ENCODE measurements at regions not wholly inside any gene's neighbourhood (a gene's known extent, or its start where the extent isn't known, plus 50 kb on each side); places are given as distances from the start of the nearest gene placed in this dataset.

GRCh38 chr18:78883501-78883900 is 96.1 kb upstream of the SALL3 start:
- H3K9me3 ChIP-seq (ENCODE audit: insufficient read depth, low read length), result 0 out of 2 replicates have a peak, but pooled peaks cover 5% of the 10 kb centered on the region
- TF ChIP-seq CTCF (IDR thresholded peaks at IDR 0.05; ENCODE audit: low read depth, low read length), result no peak
- TF ChIP-seq EZH2phosphoT487 (IDR thresholded peaks at IDR 0.05; ENCODE audit: low read depth), result no peak
- no peak overlapping the region for H3K4me2 ChIP-seq (ENCODE audit: low read length)
- no peaks in the 10 kb centered on the region for H3K4me1 ChIP-seq (ENCODE audit: low read length)
- H3K9ac ChIP-seq (ENCODE audit: low read length), result no peak overlapping the region
- no peak overlapping the region for H3K4me3 ChIP-seq (ENCODE audit: low read length)
- H4K20me1 ChIP-seq (ENCODE audit: insufficient read depth, low read length), result no peaks in the 10 kb centered on the region
- no peak overlapping the region for H2AFZ ChIP-seq (ENCODE audit: low read depth, low read length)
- no peak overlapping the region for H3K27ac ChIP-seq (ENCODE audit: low read length)
- no peaks in the 10 kb centered on the region for H3K27me3 ChIP-seq (ENCODE audit: low read depth, low read length)
- H3K36me3 ChIP-seq (replicated peaks; ENCODE audit: low read depth, low read length), result no peaks in the 10 kb centered on the region
- H3K79me2 ChIP-seq (ENCODE audit: low read length), result no peaks in the 10 kb centered on the region

GRCh38 chr18:78884502-78884901 is 95.1 kb upstream of the SALL3 start:
- H3K36me3 ChIP-seq (replicated peaks; ENCODE audit: low read depth, low read length), result no peaks in the 10 kb centered on the region
- no peak overlapping the region for H2AFZ ChIP-seq (ENCODE audit: low read depth, low read length)
- H3K9ac ChIP-seq (ENCODE audit: low read length), result no peak overlapping the region
- H3K27ac ChIP-seq (ENCODE audit: low read length), result no peak overlapping the region
- H3K79me2 ChIP-seq (ENCODE audit: low read length), result no peaks in the 10 kb centered on the region
- H3K4me1 ChIP-seq (ENCODE audit: low read length), result no peaks in the 10 kb centered on the region
- no peak overlapping the region for H3K4me2 ChIP-seq (ENCODE audit: low read length)
- no peaks in the 10 kb centered on the region for H3K27me3 ChIP-seq (ENCODE audit: low read depth, low read length)
- no peaks in the 10 kb centered on the region for H4K20me1 ChIP-seq (ENCODE audit: insufficient read depth, low read length)
- TF ChIP-seq EZH2phosphoT487 (IDR thresholded peaks at IDR 0.05; ENCODE audit: low read depth) (no peak), CTCF (IDR thresholded peaks at IDR 0.05; ENCODE audit: low read depth, low read length) (peak; percentile 26)
- H3K9me3 ChIP-seq (ENCODE audit: insufficient read depth, low read length), result peaks cover 14% of the 10 kb centered on the region; the same call in 1 of the 2 replicates
- H3K4me3 ChIP-seq (ENCODE audit: low read length), result no peak overlapping the region

GRCh38 chr18:78889250-78889649 is 90.4 kb upstream of the SALL3 start:
- TF ChIP-seq EZH2phosphoT487 (IDR thresholded peaks at IDR 0.05; ENCODE audit: low read depth), result no peak
- no peak for TF ChIP-seq CTCF (IDR thresholded peaks at IDR 0.05; ENCODE audit: low read depth, low read length)

GRCh38 chr18:78890388-78890787 is 89.2 kb upstream of the SALL3 start:
- no peaks in the 10 kb centered on the region for H3K27me3 ChIP-seq (ENCODE audit: low read depth, low read length)
- H3K4me1 ChIP-seq (ENCODE audit: low read length), result no peaks in the 10 kb centered on the region
- no peaks in the 10 kb centered on the region for H3K79me2 ChIP-seq (ENCODE audit: low read length)
- no peak overlapping the region for H3K27ac ChIP-seq (ENCODE audit: low read length)
- H3K36me3 ChIP-seq (replicated peaks; ENCODE audit: low read depth, low read length), result no peaks in the 10 kb centered on the region
- no peak for TF ChIP-seq EZH2phosphoT487 (IDR thresholded peaks at IDR 0.05; ENCODE audit: low read depth)
- TF ChIP-seq CTCF (IDR thresholded peaks at IDR 0.05; ENCODE audit: low read depth, low read length), result no peak
- no peaks in the 10 kb centered on the region for H4K20me1 ChIP-seq (ENCODE audit: insufficient read depth, low read length)
- peaks cover 14% of the 10 kb centered on the region; the same call in 1 of the 2 replicates for H3K9me3 ChIP-seq (ENCODE audit: insufficient read depth, low read length)
- no peak overlapping the region for H3K9ac ChIP-seq (ENCODE audit: low read length)
- H2AFZ ChIP-seq (ENCODE audit: low read depth, low read length), result no peak overlapping the region
- H3K4me2 ChIP-seq (ENCODE audit: low read length), result no peak overlapping the region
- H3K4me3 ChIP-seq (ENCODE audit: low read length), result no peak overlapping the region

More at GRCh38 chr18:78889250-78889649, 90.4 kb upstream of the SALL3 start:
- H4K20me1 ChIP-seq (ENCODE audit: insufficient read depth, low read length), result no peaks in the 10 kb centered on the region
- no peaks in the 10 kb centered on the region for H3K4me1 ChIP-seq (ENCODE audit: low read length)
- no peak overlapping the region for H3K4me2 ChIP-seq (ENCODE audit: low read length)
- H3K36me3 ChIP-seq (replicated peaks; ENCODE audit: low read depth, low read length), result no peaks in the 10 kb centered on the region
- no peaks in the 10 kb centered on the region for H3K79me2 ChIP-seq (ENCODE audit: low read length)
- H3K4me3 ChIP-seq (ENCODE audit: low read length), result no peak overlapping the region
- no peak overlapping the region for H2AFZ ChIP-seq (ENCODE audit: low read depth, low read length)
- no peak overlapping the region for H3K9ac ChIP-seq (ENCODE audit: low read length)
- H3K27ac ChIP-seq (ENCODE audit: low read length), result no peak overlapping the region
- H3K27me3 ChIP-seq (ENCODE audit: low read depth, low read length), result no peaks in the 10 kb centered on the region
- H3K9me3 ChIP-seq (ENCODE audit: insufficient read depth, low read length), result peaks cover 14% of the 10 kb centered on the region; the same call in 1 of the 2 replicates
